ENCODE measurements at regions not wholly inside any gene's neighbourhood (a gene's known extent, or its start where the extent isn't known, plus 50 kb on each side); places are given as distances from the start of the nearest gene placed in this dataset.

DNA sequence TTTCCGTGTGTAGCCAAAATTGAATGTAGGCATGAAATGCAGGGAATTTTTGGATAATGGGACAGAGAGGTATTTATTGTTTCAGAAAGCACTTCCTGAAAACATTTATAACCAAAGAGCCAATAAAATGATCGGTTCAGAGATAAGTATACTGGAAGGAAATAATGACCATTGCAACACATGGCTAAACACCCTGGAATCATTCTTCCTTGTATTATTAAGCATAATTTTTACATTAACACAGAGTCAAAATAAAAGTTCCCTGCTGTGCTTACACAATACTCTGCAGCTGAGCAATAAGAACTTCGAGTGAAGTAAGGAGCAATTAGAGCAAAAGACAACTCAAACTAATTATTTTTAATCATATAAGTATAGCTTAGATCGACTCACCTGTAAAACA, 648.3 kb downstream of the TNS3 start:
- no peak for TF ChIP-seq GATA2 (IDR thresholded peaks at IDR 0.05; ENCODE audit: low read depth, low read length)
- no peak for TF ChIP-seq GATA3 (IDR thresholded peaks at IDR 0.05; ENCODE audit: low read depth, low read length)

Measured in SH-SY5Y (cell line).